ENCODE measurements at regions not wholly inside any gene's neighbourhood (a gene's known extent, or its start where the extent isn't known, plus 50 kb on each side); places are given as distances from the start of the nearest gene placed in this dataset.

- TF ChIP-seq CTCF (IDR thresholded peaks at IDR 0.05; ENCODE audit: low read depth, low read length, missing control alignments): no peak
- no peak overlapping the region for H3K4me3 ChIP-seq (ENCODE audit: low read depth, low read length)
These were observed 345.5 kb upstream of the PRICKLE1 start for GRCh38 chr12:42935090-42935489.

GRCh38 chr12:42933461-42934081 is 344.0 kb upstream of the PRICKLE1 start:
- H3K4me3 ChIP-seq (ENCODE audit: low read depth, low read length): no peak overlapping the region
- DNase-seq (ENCODE audit: low read depth): no peak
- no peak for TF ChIP-seq CTCF (IDR thresholded peaks at IDR 0.05; ENCODE audit: low read depth, low read length, missing control alignments)

More at GRCh38 chr12:42935090-42935489, 345.5 kb upstream of the PRICKLE1 start:
- no peak for DNase-seq (ENCODE audit: low read depth)

GRCh38 chr12:42932936-42933335 is 343.4 kb upstream of the PRICKLE1 start:
- DNase-seq (ENCODE audit: low read depth): no peak
- no peak overlapping the region for H3K4me3 ChIP-seq (ENCODE audit: low read depth, low read length)
- TF ChIP-seq CTCF (IDR thresholded peaks at IDR 0.05; ENCODE audit: low read depth, low read length, missing control alignments): no peak

GRCh38 chr12:42926232-42926631 is 336.7 kb upstream of the PRICKLE1 start:
- no peak for DNase-seq (ENCODE audit: low read depth)
- no peak overlapping the region for H3K4me3 ChIP-seq (ENCODE audit: low read depth, low read length)
- TF ChIP-seq CTCF (IDR thresholded peaks at IDR 0.05; ENCODE audit: low read depth, low read length, missing control alignments): no peak

GRCh38 chr12:42924482-42924881 is 334.9 kb upstream of the PRICKLE1 start:
- no peak for TF ChIP-seq CTCF (IDR thresholded peaks at IDR 0.05; ENCODE audit: low read depth, low read length, missing control alignments)

GRCh38 chr12:42923583-42923982 is 334.0 kb upstream of the PRICKLE1 start:
- no peak for DNase-seq (ENCODE audit: low read depth)
- H3K4me3 ChIP-seq (ENCODE audit: low read depth, low read length): no peak overlapping the region
- TF ChIP-seq CTCF (IDR thresholded peaks at IDR 0.05; ENCODE audit: low read depth, low read length, missing control alignments): no peak

More at GRCh38 chr12:42924482-42924881, 334.9 kb upstream of the PRICKLE1 start:
- no peak overlapping the region for H3K4me3 ChIP-seq (ENCODE audit: low read depth, low read length)
- DNase-seq (ENCODE audit: low read depth): no peak

- H3K4me3 ChIP-seq (ENCODE audit: low read depth, low read length): no peak overlapping the region
- no peak for DNase-seq (ENCODE audit: low read depth)
- no peak for TF ChIP-seq CTCF (IDR thresholded peaks at IDR 0.05; ENCODE audit: low read depth, low read length, missing control alignments)
These were observed 333.6 kb upstream of the PRICKLE1 start for GRCh38 chr12:42923156-42923555.
